IPS-NIHi7 (cell line): ENCODE measurements at regions not wholly inside any gene's neighbourhood (a gene's known extent, or its start where the extent isn't known, plus 50 kb on each side); places are given as distances from the start of the nearest gene placed in this dataset.

Experiments
- DNase-seq: peaks from one replicate; pipeline ENCODE4 v3.0.0; 2012; ENCODE audit warnings: mixed read lengths; ENCODE audit errors: extremely low spot score

DNA sequence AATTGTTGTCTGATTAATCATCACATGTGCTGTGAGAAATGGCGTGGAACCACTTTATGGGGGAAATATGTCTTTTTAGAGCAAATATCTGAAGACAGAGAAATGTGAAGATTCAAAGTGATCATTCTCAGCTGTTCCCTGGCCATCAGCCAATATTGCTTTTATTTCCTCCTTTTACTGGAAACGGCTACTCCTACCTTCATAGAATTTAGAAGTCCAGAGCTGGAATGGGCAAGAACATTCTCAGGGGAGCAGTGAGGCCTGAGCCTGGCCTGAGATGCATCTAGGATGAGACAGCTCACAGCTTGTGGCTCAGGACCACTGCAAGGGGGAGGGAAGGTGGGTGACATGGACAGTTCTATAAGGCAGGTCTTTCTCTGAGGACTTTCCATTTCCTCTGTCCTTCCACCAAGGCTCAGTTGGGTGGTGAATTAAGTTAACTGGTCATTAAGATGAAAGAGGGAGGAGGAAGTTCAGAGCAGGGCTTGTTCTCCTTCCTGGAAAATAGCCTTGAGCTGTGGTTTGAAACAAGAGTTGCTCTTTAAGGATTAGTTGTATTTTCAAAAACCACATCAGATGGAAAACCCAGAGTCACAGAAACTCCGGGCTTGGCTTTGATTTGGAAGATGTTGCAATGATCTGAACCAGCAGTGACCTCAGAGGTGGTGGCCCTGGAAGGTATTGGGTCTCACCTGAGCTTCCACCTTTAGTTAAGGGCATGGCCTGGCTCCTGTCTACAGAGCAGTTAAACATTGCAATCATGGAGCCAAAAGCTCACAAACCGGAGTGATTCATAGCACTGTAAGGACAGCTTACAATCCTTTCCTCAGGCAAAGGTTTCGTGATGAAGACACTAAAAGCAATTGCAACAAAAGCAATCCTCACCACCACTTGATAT lies 144.3 kb downstream of the VAPA start:
- no peak for DNase-seq

DNA sequence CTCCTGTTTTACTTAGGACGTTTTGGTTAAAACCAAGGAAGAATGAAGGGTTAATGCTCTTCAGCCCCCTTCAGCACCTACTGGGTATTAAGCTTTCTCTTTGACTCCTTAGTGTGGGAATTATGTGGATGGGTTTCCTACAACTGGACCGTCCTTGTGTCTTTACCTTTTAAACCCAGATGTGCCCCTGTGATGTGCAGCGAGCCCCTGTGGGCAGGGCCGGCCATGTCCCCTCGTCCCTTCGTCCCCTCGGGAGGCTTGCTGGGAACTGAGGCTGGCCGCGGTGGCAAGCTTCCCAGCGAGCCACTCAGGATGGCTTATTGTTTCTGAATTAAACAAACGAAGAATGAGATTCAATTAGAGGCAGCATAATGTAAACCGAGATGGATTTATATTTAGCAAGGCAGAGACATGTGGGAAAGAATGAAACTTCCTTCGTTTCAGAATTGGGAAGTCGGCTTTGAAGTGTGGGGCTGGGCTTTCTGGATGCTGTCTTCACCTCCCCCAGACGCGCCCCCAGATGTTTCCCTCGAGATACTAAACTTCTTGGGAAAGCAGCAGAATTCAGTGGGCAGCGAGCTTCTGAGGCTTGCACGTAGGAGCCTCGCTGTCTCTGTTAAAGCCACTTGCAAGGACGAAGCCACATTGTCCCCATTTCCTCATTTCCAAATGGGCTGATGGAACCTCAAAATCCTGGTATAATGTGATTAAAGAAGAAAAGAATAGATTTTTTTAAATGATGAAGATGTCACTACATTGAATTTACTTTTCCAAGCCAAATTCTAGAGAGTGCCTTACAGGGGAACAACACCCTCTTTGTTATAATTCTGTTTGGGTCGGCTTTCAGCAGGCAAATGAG lies 146.0 kb downstream of the VAPA start:
- DNase-seq: no peak

DNA sequence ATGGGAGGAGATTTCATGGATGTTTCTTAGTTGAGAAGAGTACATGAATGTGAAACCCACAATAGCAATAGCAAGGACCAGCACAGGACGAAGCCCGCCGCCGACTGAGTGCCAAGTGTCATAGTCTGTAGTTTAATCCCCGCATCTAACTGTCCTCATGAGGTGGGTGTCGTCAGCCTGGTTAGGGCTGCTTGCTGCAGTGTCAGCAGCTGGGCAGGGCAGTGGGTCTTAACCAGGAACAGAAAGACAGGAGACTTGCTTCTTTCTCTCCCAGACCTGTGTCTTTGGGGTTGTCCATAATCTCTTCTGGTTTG lies 146.6 kb downstream of the VAPA start:
- DNase-seq: no peak

DNA sequence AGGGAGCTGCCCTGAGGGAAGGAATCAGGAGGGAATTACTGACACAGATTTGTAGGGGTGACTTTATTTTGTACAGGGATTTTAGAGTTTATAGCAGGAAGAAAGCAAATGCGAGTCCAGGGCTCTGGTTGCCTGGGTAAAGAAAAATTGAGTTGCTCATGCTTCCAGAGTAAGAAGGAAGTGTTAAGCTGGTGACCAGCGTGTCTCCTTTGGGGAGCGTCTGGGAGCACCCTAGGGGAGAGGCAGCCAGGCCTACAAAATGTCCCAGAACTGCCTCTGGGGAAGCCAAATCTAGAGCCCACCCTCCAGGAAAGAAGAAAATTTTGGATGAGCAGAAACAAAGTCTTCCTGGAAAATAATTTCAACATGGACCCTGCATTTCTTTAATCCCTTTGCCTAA lies 147.0 kb downstream of the VAPA start:
- DNase-seq: no peak

DNA sequence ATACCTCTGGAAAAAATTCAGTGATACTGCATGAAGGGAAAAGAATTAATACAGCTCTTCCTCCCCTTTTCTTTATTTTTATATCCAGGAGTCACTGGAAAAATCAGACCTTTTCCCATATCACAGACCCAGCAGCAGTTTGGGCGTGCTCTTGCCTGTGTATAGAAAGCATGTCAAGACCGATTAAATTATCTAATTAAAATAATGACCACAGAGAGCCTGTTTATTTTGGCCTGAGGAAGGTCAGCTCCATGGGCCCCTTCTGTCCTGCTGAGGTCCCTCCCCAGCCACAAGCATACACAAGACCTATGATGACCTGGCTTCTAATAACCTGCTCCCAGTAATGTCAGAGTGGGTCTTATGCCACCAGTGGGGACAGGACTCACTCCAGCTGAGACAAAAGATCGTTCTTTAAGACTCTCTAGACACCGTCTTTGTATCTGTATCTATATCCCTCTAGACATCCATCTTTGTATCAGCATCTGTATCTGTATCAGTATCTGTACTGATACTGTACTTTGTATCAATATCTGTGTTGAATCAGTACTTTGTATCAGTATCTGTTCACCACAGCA lies 147.8 kb downstream of the VAPA start:
- DNase-seq: no peak

DNA sequence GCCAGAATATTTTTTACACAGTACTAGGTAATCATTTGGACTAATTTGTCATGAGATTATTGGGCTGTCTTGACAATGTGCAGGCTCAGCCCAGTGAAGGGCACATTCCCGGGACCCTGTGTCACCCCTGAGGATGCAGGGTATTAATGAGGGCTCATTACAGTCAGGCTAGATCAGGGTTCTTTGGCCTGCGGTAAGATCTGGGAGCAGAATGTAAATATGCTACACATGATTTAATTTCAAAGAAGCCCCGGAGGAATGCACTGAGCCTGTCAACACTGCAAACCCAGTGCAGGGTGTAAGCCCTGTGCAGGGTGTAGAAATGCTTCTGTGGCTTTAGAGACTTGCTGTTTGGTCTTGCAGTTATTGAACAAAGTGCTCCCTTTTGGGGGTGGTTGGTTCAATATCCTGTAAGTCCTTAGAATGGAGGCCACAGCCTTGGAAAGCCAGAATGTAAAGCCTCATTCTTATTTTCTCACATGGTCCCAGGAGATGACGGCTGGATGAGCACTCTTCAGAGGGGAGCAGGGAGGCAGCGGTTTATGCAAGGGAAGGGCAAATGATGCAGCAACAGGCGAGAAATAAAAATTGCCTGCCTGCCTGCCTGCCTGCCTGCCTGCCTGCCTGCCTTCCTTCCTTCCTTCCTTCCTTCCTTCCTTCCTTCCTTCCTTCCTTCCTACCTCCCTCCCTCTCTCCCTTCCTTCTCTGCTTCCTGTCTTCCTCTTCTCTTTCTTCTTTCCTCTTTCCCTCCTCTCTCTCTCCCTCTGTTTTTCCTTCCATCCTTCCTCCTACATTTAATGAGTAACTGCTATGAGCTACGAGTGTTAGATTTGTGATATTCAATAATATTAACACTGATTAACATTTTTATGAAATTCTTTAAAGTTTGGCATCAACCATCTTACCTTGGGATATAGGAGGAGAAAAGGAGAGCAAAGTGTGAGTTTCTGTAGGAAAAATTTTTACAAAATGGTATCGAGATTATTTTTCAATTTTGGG lies 148.8 kb downstream of the VAPA start:
- no peak for DNase-seq

DNA sequence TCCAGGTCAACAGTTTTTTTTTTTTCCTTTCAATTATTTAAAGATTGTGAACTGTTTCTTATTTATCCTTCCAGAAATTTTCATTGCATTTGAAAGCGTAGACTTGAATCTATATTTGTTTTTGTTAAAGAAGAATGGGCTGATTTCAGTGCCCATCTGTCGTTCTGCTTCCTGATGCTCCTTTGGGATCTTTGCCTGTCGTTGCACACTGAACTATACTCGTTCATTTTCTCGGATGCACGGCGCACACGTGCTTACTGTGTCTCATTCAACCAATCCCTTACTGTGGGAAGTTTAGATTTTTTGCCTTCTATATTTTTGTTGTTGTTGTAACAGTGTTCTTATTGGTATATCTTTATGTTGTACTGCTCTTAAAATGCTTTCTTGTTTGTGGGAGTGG lies 149.7 kb downstream of the VAPA start:
- no peak for DNase-seq

DNA sequence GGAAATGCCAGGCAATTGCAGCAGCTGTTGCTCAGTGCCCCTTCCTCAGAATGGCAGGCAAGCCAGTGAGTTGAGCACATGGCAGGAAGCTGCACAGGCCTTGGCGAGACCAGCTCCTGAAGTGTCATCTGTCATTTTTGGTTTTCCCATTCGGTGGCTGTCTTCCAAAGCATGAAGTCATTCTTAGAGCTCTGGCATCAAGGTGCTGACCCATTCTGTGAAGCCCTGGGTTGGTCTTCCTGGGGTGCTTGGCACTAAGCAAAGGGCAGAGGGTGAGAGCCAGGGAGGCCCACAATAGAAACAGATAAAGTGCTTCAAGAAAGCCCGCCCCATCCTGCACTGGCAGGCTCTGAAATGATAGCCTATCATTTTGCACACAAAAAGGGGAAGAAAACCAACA lies 150.5 kb downstream of the VAPA start:
- DNase-seq: no peak

DNA sequence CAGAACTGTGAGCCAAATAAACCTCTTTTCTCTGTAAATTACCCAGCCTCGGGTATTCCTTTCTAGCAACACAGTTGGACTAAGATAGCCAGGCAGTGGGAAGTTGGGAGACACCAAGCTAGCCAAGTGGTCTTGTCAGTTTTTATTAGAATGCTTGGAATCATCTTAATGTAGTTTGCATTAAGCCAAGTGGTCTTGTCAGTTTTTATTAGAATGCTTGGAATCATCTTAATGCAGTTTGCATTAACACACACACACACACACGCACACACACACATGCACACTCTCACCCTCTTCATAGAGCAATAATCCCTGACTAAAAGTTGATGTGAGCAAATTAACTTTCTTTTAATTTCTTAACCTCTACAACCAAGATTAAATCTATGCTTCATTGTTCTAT lies 151.5 kb downstream of the VAPA start:
- no peak for DNase-seq

DNA sequence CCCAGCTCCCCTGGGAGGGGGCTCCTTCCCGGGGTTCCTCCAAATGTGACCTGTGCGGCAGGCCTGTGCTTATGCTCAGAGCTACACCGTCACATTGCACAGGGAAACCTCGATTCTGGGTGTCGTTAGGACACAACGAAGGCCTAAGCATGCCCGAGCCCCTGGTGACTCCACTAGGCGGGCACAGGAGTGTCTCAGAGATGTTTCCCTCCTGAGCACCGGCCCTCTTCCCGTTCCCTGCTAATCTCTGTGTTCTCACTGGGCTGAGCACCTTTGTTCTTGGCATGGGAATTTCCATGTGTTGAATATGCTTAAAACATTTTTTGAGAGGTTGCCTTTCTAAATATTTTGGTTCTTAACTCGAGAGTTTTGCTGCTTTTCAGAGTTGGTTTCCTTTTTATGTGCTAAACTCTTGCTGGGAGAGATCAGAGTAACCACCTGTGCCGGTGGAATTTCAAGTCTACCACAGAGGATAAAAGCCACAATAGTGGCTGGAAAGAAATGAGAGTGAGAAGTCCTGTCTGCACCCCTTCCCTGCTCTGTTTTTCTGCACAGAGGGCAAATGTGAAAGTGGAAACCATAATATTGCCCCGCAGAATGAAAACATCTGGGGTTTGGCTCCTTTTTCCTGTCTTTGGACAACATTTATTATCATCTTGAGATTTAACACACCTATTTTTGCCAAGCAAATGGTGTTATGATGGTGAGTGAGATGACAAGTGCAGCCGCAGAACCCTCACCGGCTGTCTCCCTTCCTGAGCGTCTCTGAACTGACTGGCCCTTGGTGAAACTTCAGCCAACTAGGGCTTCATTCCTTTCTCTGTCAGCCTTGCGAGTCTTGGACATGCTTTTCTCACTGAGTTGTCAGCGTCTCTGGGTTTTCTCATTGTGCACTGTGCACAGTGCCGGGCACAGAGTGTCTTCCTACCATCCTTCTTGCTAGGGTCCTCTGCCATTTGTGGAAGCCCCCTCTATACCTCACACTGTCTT lies 154.1 kb downstream of the VAPA start:
- no peak for DNase-seq

DNA sequence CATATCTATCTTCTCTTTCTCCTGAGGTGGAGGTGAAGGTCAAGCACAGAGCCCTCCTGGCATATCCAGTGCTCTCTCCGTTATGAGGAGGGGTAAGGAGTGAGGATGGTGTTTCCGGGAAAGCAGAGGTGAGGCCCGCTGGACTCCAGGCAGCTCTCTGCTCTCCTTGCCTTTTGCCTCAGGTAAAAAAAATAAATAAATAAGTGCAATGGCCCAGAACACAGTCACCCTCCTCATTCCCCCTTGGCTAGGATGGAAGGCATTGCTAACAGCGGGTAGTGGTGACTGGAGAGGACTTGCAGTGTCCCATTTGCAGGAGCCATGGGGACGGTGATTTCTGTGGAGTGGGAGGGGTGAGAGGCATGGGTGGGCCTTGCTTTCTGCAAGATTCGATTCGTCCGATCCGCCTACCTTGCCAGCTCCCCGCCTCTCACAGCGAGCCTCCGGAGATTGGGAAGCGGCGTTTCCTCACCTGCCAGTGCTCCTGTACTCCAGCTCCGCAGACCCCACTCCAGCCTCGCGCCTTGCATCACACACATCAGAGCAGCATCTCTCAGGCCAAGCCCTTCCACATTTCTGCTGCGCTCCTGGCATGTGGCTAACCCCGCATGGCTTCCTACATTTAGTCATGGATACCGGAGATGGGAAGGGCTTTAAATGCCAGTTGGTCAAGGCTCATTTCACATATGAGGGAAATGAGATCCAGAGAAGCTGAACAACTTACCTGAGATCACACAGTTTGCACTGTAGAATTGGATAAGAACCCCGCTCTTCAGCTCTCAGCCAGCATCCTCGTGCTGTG lies 155.2 kb downstream of the VAPA start:
- no peak for DNase-seq

DNA sequence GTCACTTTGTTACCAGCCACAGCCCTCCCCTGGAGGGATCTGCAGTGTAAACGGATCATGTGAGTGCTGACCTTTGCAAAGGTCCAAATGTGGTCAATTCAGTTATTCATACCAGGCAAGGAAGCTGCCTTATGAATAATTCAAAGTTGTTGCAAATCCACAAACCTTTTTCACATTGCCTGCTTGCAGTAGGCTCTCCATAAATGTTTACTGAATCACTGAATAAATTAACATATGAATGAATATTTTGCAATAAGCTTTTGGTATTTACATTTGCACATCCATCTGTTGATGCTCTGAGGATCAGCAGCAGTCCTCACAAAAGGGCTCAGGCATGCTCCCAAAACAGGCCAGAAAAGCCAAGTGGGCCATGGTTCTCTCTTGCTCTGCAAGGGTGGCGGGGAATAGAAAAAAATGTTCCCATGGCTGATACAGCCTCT lies 156.8 kb downstream of the VAPA start:
- no peak for DNase-seq

DNA sequence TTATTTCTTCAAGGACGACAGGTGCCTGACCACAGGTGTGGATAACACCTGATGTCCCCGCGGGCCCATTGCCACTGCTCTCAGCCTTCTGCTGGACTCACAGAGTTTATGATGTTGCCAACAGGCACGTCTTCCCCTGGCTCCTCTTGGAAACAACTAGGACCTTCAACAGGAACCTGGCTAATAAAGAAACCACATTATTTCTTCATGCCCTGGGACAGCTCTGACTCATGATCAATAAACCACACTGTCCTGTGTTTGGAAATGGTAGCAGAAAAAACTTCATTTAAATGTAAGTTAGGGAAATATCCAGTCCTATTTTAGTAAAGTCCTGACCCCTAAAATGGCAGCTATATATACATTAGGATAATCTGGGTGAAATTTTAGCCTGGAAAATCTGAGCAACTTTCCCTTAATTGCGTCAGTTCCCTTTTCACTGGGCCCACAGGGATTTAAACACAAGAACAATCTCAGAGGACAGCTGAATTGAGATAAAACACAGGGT lies 158.9 kb downstream of the VAPA start:
- DNase-seq: no peak

DNA sequence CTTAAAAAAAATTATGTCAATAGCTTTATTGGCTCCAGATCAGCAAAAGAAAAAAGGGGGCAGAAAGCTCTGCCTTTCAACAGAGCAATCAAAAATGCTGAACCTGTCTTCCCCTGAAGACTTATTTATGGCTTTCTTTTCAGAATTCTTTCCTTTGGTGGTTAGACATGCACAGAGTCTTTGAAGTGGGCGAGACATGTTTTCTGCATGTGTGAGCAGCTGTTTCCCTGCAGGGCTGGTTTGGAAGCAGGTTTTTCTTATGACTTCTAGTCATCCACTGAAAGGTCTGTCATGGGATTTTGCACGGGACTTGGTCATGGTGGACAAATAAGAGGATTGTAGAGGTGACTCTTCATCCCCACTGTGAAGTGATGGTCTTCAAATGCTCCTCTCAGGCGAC lies 160.3 kb downstream of the VAPA start:
- DNase-seq: no peak

DNA sequence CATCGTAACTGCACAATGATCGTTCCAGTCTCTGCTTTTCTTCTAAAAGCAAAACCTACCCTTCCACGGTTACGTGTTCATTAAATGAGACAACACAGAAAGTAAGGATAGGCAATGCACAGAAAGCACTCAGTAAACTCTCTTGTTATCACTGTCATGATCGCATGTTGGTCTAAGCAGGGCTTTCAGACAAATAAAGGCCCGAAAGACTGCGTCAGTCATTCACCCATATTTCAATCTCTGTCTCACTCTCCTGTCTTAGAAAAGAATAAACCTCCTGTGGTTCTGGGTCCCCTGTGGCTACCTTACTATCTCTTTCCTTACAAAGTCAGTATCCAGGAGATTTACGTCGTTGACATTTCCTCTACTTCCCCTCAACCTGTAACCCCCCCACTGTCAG lies 160.9 kb downstream of the VAPA start:
- DNase-seq: no peak

DNA sequence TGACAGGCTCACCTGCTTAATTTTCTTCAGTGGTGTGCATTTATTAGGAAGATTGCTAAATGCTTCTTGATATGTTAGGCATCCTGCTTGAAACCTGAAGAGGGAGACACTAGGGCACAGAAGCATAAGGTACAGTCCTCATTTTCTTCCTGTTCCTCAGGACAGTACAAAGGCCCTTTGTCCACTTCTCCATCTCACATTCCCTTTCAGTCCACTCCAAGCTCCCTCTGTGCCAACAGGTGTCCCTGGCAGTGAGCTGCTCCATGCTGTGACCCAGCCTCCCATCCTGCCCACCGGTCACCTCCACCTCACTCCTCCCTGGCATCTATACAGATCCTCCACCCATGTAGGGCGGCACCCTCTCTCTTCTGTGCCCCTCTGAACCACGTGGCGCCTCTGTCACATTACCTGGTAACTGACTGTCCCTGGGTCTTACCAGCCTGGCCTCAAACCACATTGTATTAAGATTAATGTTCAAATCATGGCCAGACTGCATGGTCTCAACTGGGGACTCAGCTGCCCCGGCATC lies 162.8 kb downstream of the VAPA start:
- DNase-seq: no peak

DNA sequence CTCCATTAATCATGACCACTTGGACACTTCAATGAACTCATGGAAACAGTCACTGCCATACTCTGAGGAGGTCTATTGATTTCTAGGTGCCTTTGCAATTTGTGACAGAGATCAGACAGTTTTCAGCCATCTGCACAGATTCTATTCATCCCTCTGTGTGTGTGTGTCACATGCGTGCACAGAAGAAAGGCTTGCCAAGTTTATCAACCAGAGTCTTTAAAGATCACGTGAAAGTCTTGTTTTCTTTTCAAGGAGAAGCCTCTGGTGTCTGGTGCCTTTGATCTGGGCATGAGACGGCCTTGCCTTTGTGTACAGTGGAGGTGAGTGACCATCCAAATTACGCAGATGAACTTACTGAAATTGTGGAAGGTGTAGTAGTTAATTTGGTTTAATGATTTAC lies 164.2 kb downstream of the VAPA start:
- DNase-seq: no peak

DNA sequence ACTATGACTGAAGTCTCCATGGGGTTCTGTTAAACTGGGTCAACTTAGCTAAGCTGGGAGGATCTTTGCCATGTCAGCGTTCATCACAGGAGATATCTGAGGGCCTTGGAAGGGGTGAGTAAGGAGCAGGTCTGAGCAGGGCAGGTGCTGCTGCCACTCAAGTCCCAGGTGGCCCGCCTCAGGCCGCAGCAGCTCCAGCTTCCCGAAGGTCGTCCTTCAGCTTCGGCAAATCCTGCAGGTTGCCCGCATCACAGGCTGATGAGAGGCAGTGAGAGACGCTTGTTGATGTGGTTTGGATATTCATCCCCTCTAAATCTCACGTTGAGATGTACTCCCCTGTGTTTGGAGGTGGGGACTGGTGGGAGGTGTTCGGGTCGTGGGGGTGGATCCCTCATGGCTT lies 166.6 kb downstream of the VAPA start:
- no peak for DNase-seq

DNA sequence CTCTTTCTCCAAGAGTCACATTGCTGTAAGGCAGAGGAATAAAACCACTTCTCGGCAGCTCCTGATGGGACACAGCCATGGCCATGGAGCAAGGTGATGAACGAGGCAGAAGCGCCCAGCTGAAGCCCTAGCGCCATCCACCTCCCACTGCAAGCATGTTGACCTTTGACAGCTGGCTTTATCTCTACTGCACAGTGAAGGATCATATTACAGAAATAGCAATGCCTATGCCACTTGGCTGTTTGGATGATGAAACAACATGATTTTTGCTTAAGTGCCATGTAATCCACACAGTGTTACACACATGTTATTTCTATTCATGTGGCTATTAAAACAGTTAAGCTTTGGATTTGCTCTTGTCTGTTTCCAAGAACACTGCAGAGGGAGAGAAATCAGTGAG lies 167.7 kb downstream of the VAPA start:
- no peak for DNase-seq
